ENCODE measurements at regions not wholly inside any gene's neighbourhood (a gene's known extent, or its start where the extent isn't known, plus 50 kb on each side); places are given as distances from the start of the nearest gene placed in this dataset.

DNA sequence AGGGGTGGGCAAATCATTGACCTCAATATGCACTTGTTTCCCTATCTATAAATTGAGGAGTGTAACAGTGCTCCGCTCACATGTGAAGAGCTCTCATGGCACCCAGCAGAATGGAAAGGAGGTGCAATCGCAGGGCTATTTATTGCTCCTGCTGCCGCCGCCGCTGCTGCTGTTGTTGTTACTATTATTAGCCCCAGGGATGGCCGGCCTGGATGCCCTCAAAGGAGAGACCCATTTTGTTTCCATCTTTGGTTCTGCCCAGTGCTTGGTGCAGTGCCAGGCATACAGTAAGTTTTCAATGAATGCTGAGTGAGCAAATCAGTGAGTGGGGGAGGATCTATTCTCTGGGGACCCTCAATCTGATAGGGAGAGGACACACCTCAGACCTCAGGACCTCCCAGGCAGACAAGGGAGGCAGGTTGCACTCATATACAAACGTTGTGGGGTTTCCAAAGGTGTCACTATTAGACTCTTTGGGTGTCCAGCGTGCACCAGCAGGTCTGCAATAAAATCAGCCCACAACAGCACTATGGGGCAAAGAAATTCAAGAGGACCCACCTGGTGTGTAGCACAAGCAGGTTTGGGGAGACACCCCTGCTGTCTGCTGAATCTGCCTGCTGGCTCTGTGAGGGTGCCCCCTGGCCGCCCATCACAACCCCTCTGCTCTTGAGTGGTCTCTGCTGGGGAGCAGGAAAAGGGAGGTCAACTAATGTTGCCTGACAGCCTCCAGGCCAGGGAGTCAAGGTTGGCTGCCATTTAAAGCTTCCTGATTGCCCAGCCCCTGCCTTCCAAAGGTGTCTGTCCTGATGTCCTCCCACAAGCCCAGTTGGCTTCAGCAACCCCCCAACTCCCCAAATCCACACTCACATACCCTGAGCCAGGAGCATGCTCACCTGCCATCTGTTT, 136.3 kb downstream of the ACTL8 start:
- H3K4me3 ChIP-seq (replicated peaks; ENCODE audit: low read depth, low read length), result no peak overlapping the region
- TF ChIP-seq, protein P1, sequence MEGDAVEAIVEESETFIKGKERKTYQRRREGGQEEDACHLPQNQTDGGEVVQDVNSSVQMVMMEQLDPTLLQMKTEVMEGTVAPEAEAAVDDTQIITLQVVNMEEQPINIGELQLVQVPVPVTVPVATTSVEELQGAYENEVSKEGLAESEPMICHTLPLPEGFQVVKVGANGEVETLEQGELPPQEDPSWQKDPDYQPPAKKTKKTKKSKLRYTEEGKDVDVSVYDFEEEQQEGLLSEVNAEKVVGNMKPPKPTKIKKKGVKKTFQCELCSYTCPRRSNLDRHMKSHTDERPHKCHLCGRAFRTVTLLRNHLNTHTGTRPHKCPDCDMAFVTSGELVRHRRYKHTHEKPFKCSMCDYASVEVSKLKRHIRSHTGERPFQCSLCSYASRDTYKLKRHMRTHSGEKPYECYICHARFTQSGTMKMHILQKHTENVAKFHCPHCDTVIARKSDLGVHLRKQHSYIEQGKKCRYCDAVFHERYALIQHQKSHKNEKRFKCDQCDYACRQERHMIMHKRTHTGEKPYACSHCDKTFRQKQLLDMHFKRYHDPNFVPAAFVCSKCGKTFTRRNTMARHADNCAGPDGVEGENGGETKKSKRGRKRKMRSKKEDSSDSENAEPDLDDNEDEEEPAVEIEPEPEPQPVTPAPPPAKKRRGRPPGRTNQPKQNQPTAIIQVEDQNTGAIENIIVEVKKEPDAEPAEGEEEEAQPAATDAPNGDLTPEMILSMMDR (IDR thresholded peaks at IDR 0.05; ENCODE audit: low read depth, low read length, missing control alignments), result no peak
- no peak for DNase-seq (ENCODE audit: extremely low read depth, low read depth)

DNA sequence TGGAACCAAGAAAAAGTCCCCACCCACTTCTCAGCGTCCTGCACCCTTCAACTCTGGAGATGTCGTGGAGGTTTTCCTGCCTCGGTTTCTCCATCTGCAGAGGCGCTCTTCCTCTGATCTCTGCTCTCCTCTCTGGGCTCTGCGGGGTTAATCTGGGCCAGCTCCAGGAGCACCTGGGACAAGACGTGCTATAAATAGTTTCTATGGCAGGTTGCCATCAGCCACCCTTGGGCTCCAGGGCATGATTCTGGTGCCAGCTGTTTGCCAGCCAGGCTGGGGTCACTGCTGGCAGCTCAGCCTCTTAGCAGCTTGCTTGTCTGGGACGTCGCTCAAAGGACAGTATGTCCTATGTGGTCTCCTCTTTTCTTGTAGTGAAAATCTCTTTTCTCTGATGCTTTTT, 137.1 kb downstream of the ACTL8 start:
- TF ChIP-seq, protein P1 (IDR thresholded peaks at IDR 0.05; ENCODE audit: low read depth, low read length, missing control alignments), result no peak
- H3K4me3 ChIP-seq (replicated peaks; ENCODE audit: low read depth, low read length), result no peak overlapping the region
- DNase-seq (ENCODE audit: extremely low read depth, low read depth), result no peak

DNA sequence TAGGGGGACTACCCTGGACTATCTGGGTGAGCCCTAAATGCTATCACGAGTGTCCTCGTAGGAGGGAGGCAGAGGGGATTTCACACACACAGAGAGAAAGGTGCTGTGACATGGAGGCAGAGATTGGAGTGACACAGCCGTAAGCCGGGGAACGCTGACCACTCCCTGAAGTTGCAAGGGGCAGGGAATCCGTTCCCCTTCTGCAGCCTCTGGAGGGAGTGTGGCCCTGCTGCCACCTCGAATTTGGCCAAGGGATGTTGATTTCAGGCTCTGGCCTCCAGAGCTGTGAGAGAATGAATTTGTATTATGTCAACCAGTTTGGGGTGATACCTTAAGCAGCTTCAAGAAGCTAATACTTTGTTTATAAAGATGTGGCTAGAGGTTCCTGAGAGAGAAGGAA, 137.7 kb downstream of the ACTL8 start:
- DNase-seq (ENCODE audit: extremely low read depth, low read depth), result no peak
- no peak overlapping the region for H3K4me3 ChIP-seq (replicated peaks; ENCODE audit: low read depth, low read length)
- TF ChIP-seq, protein P1 (IDR thresholded peaks at IDR 0.05; ENCODE audit: low read depth, low read length, missing control alignments), result no peak

DNA sequence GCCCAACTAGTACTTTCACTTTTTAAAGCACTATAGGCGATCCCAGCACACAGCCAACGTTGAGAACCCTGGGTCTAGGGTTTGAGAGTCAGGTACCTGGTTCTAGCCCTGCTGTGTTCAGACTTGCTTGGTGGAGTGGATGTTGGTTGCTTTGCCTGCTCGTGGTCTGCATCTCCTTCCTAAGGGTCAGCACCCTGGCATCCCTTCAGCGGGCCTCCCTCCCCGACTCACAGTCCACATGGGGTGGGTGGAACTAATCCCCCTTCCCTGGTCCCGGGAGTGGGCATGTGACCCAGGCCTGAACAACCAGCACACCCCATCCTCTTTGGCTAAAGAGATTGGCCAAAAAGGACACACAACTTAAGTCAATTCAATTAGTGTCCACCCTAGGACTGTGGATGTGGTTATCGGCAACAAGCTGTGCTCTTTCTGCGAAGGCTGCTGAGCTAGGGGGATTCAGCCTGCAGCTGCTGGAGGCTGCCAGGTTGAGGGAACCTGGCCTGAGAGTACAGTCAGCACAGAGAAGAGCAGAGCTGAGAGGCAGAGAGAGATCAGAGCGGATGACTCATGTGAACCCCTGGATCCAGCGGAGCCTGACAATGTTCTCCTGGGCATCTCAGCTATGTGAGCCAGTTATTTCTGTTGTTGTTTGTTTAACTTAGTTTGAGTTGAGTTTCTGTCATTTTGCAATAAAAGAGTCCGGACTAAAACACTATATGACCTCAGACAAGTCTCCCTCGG, 138.9 kb downstream of the ACTL8 start:
- no peak overlapping the region for H3K4me3 ChIP-seq (replicated peaks; ENCODE audit: low read depth, low read length)
- TF ChIP-seq, protein P1 (IDR thresholded peaks at IDR 0.05; ENCODE audit: low read depth, low read length, missing control alignments), result no peak
- DNase-seq (ENCODE audit: extremely low read depth, low read depth), result no peak

DNA sequence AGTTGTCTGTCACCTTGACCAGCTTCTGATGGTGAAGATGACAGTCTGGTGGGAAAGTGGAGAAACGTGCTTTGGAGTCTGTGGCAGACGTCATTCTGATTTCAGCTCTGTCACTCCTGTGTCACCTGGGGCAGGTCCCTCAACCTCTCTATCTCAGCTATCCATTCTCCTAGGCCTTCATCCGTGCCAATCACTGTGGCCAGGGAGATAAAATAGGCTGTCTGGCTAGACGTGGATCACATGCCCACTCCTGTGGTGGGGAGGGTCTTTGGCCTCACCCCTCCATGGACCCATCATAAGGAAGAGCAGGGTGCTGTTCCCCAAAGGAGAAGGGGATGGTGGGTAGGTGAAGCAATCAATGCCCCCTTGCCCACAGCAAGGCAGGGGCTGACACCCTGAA, 140.3 kb downstream of the ACTL8 start:
- TF ChIP-seq, protein P1 (IDR thresholded peaks at IDR 0.05; ENCODE audit: low read depth, low read length, missing control alignments), result no peak
- DNase-seq (ENCODE audit: extremely low read depth, low read depth), result no peak
- no peak overlapping the region for H3K4me3 ChIP-seq (replicated peaks; ENCODE audit: low read depth, low read length)

DNA sequence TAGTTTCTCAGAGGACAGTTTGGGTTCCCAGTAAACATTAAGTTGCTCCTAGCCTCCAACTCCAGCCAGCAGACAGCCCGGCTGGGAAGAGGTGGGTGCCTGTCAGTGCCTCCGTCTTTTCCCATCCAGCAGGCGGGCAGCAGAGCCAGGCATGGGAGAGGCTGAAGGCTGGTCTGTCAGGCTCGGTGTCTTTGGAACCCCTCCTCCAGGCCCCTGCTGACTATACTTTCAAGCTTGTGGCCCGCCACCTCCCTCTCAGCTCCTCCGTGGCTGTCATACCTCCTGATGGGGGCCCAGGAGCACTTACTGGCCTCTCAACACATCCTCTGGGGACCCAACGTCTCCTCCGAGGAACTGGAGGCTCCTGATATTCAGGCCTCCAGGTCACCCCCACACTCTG, 140.9 kb downstream of the ACTL8 start:
- DNase-seq (ENCODE audit: extremely low read depth, low read depth), result no peak
- TF ChIP-seq, protein P1 (IDR thresholded peaks at IDR 0.05; ENCODE audit: low read depth, low read length, missing control alignments), result no peak

More for the DNA sequence above, 140.9 kb downstream of the ACTL8 start:
- H3K4me3 ChIP-seq (replicated peaks; ENCODE audit: low read depth, low read length), result no peak overlapping the region
